H1 (cell line): ENCODE measurements at regions not wholly inside any gene's neighbourhood (a gene's known extent, or its start where the extent isn't known, plus 50 kb on each side); places are given as distances from the start of the nearest gene placed in this dataset.

Experiments
- CTCF ChIA-PET: fragments of 300-600 bp; sonication (Branson Sonifier 250); formaldehyde crosslinking; loops from one replicate; lab custom pipeline; 2021; ENCODE audit not compliant: partially characterized antibody; lab: Charles Lee
- POLR2A ChIA-PET: fragments of 300-600 bp; sonication (Branson Sonifier 250); formaldehyde crosslinking; loops from one replicate; lab custom pipeline; 2021; ENCODE audit warnings: inconsistent platforms; ENCODE audit not compliant: partially characterized antibody; lab: Charles Lee
- DNase-seq, 2 experiments: peaks; one replicate each; pipeline versions ENCODE4 v3.0.0 to v3.0.0-alpha.2; 2010 to 2022; ENCODE audit warnings: low spot score in 2 of 2, low read depth in 1 of 2, mixed read lengths in 1 of 2
- FAIRE-seq: peaks from 2 replicates; lab custom pipeline; 2011; peaks lifted over from hg19 to GRCh38; lab: Jason Lieb, UNC
- H2AFZ ChIP-seq: 2 replicates; pipeline ENCODE4 v1.8.1; 2012; ENCODE audit warnings: low read length, inconsistent platforms
- H2AK5ac ChIP-seq: 2 replicates; pipeline ENCODE4 v1.6.1; 2013; ENCODE audit warnings: low read depth, low read length
- H2BK120ac ChIP-seq: replicated peaks from 2 replicates; pipeline ENCODE3; 2013; ENCODE audit warnings: low read depth, low read length, inconsistent platforms
- H2BK12ac ChIP-seq: 2 replicates; pipeline ENCODE4 v1.6.1; 2013; ENCODE audit warnings: low read depth, low read length
- H2BK15ac ChIP-seq: 2 replicates; pipeline ENCODE4 v1.6.1; 2013; ENCODE audit warnings: low read length
- H2BK20ac ChIP-seq: 2 replicates; pipeline ENCODE4 v1.6.1; 2013; ENCODE audit warnings: low read length
- H2BK5ac ChIP-seq: 2 replicates; pipeline ENCODE4 v1.6.1; 2013; ENCODE audit warnings: low read depth, low read length
- H3K14ac ChIP-seq: 2 replicates; pipeline ENCODE4 v1.6.1; 2013; ENCODE audit warnings: inconsistent platforms; ENCODE audit not compliant: insufficient read length
- H3K18ac ChIP-seq: 2 replicates; pipeline ENCODE4 v1.6.1; 2013; ENCODE audit warnings: low read length; ENCODE audit errors: extremely low read depth
- H3K23ac ChIP-seq: 2 replicates; pipeline ENCODE4 v1.6.1; 2013; ENCODE audit warnings: inconsistent platforms; ENCODE audit not compliant: insufficient read length
- H3K23me2 ChIP-seq: 2 replicates; pipeline ENCODE4 v1.6.1; 2013; ENCODE audit warnings: low read depth, low read length
- H3K27ac ChIP-seq: 2 replicates; pipeline ENCODE4 v1.6.1; 2011; ENCODE audit warnings: low read depth, low read length, inconsistent platforms
- H3K27me3 ChIP-seq, 4 experiments: replicated peaks in 1 of 4; 1 replicate in 1 of 4; 2 replicates in 3 of 4; pipeline versions ENCODE4 v1.6.1 to v1.8.1; 2011 to 2013; ENCODE audit warnings: low read length in 3 of 4, mild to moderate bottlenecking in 3 of 4, inconsistent platforms in 2 of 4, mixed read lengths in 2 of 4, moderate library complexity in 1 of 4; ENCODE audit not compliant: control insufficient read depth in 3 of 4, insufficient read depth in 3 of 4; ENCODE audit errors: extremely low read depth in 1 of 4
- H3K36me3 ChIP-seq, 4 experiments: 2 replicates each; pipeline versions ENCODE4 v1.6.1 to v1.8.1; 2011 to 2013; ENCODE audit warnings: mild to moderate bottlenecking in 4 of 4, low read length in 3 of 4, moderate library complexity in 2 of 4, control low read depth in 1 of 4, inconsistent platforms in 1 of 4; ENCODE audit not compliant: insufficient read depth in 4 of 4, control insufficient read depth in 2 of 4
- H3K4ac ChIP-seq: replicated peaks from 2 replicates; pipeline ENCODE3; 2013; ENCODE audit warnings: low read length, low read depth, mixed read lengths, inconsistent platforms; ENCODE audit not compliant: insufficient read length
- H3K4me1 ChIP-seq, 4 experiments: replicated peaks in 1 of 4; 1 replicate in 1 of 4; 2 replicates in 3 of 4; pipeline versions ENCODE4 v1.6.1 to v1.8.1; 2011 to 2013; ENCODE audit warnings: low read length in 3 of 4, inconsistent platforms in 2 of 4, mixed read lengths in 1 of 4; ENCODE audit not compliant: insufficient read depth in 4 of 4, control insufficient read depth in 3 of 4
- H3K4me2 ChIP-seq, 2 experiments: 2 replicates each; pipeline versions ENCODE4 v1.6.1 to v1.8.1; 2011 to 2013; ENCODE audit warnings: low read depth in 2 of 2, low read length in 2 of 2, control low read depth in 1 of 2, inconsistent platforms in 1 of 2, mild to moderate bottlenecking in 1 of 2; ENCODE audit not compliant: insufficient read depth in 1 of 2
- H3K4me3 ChIP-seq, 4 experiments: fragments of 200-600, 300-600 bp in 1 of 4; sonication (generic), shearing (Covaris generic), sonication (Bioruptor Twin) in 1 of 4; 2 replicates each; pipeline versions ENCODE4 v1.5.1 to v1.8.1; 2011 to 2016; ENCODE audit warnings: low read length in 4 of 4, low read depth in 3 of 4, control low read depth in 2 of 4, inconsistent platforms in 2 of 4, mild to moderate bottlenecking in 2 of 4, mixed read lengths in 1 of 4, moderate library complexity in 1 of 4; ENCODE audit not compliant: insufficient read depth in 2 of 4; ENCODE audit errors: extremely low read depth in 1 of 4
- H3K56ac ChIP-seq: replicated peaks from 2 replicates; pipeline ENCODE3; 2013; ENCODE audit warnings: low read depth, mild to moderate bottlenecking, mixed read lengths, low read length, inconsistent platforms; ENCODE audit not compliant: insufficient read length
- H3K79me1 ChIP-seq: 2 replicates; pipeline ENCODE4 v1.6.1; 2013; ENCODE audit warnings: low read depth, low read length, control low read depth
- H3K79me2 ChIP-seq, 2 experiments: 2 replicates each; pipeline versions ENCODE4 v1.6.1 to v1.8.1; 2012 to 2013; ENCODE audit warnings: low read length in 2 of 2, mild to moderate bottlenecking in 2 of 2, inconsistent platforms in 1 of 2; ENCODE audit not compliant: insufficient read depth in 2 of 2, control insufficient read depth in 1 of 2
- H3K9ac ChIP-seq, 4 experiments: replicated peaks in 1 of 4; 1 replicate in 1 of 4; 2 replicates in 3 of 4; pipeline versions ENCODE4 v1.6.1 to v1.8.1; 2011 to 2013; ENCODE audit warnings: low read depth in 3 of 4, low read length in 3 of 4, control low read depth in 2 of 4, mild to moderate bottlenecking in 2 of 4, moderate library complexity in 2 of 4, inconsistent platforms in 1 of 4; ENCODE audit errors: extremely low read depth in 1 of 4
- H3K9me3 ChIP-seq, 2 experiments: 2 replicates each; pipeline versions ENCODE4 v1.6.1 to v1.8.1; 2012 to 2013; ENCODE audit warnings: mild to moderate bottlenecking in 2 of 2, moderate library complexity in 2 of 2, control low read depth in 1 of 2, inconsistent platforms in 1 of 2, low read depth in 1 of 2, low read length in 1 of 2, mixed read lengths in 1 of 2; ENCODE audit not compliant: insufficient read depth in 2 of 2
- H4K20me1 ChIP-seq, 2 experiments: replicated peaks in 1 of 2; 2 replicates each; pipeline versions ENCODE3 to v1.8.1; 2011 to 2013; ENCODE audit warnings: inconsistent platforms in 2 of 2, low read length in 2 of 2, mild to moderate bottlenecking in 1 of 2; ENCODE audit not compliant: insufficient read depth in 2 of 2, control insufficient read depth in 1 of 2
- H4K5ac ChIP-seq: 2 replicates; pipeline ENCODE4 v1.6.1; 2013; ENCODE audit warnings: low read length, low read depth, mixed read lengths, inconsistent platforms; ENCODE audit not compliant: insufficient read length
- H4K8ac ChIP-seq: 2 replicates; pipeline ENCODE4 v1.8.0; 2013; ENCODE audit warnings: mild to moderate bottlenecking, moderate library complexity, low read length, inconsistent platforms; ENCODE audit not compliant: insufficient read depth; ENCODE audit errors: extremely low read depth
- H4K91ac ChIP-seq: replicated peaks from 2 replicates; pipeline ENCODE3; 2013; ENCODE audit warnings: low read length, mixed read lengths, inconsistent platforms; ENCODE audit not compliant: insufficient read length
- ASH2L ChIP-seq: fragments of 200-600, 300-600 bp; sonication (generic); IDR thresholded peaks from one replicate; pipeline ENCODE4 v1.7.1; 2017; ENCODE audit warnings: low read length
- BACH1 ChIP-seq: IDR thresholded peaks from 2 replicates; pipeline ENCODE4 v1.6.1; 2012; ENCODE audit warnings: low read length, improper control_type of control experiment
- BCL11A ChIP-seq, 2 experiments: IDR thresholded peaks; one replicate each; pipeline ENCODE4 v1.6.1; 2011; ENCODE audit warnings: low read depth in 2 of 2, low read length in 2 of 2, mild to moderate bottlenecking in 2 of 2
- BRCA1 ChIP-seq: IDR thresholded peaks from 2 replicates; pipeline ENCODE4 v1.6.1; 2012; ENCODE audit warnings: low read depth, low read length, improper control_type of control experiment
- E2F6 ChIP-seq: IDR thresholded peaks from 2 replicates; pipeline ENCODE4 v1.6.1; 2012; ENCODE audit warnings: inconsistent platforms
- EGR1 ChIP-seq: IDR thresholded peaks from 2 replicates; pipeline ENCODE4 v1.6.1; 2011; ENCODE audit warnings: low read depth, low read length, borderline replicate concordance
- EP300 ChIP-seq, 2 experiments: IDR thresholded peaks; 1 replicate in 1 of 2; 2 replicates in 1 of 2; pipeline ENCODE4 v1.6.1; 2011 to 2012; ENCODE audit warnings: low read depth in 2 of 2, low read length in 2 of 2, mild to moderate bottlenecking in 2 of 2, borderline replicate concordance in 1 of 2, inconsistent platforms in 1 of 2, moderate library complexity in 1 of 2
- EZH2 ChIP-seq: fragments of 200-600 bp; sonication (generic); IDR thresholded peaks from 2 replicates; pipeline ENCODE4 v1.7.1; 2012; ENCODE audit warnings: low read depth, mild to moderate bottlenecking, moderate library complexity, low read length, inconsistent platforms; ENCODE audit not compliant: severe bottlenecking
- JUN ChIP-seq: IDR thresholded peaks from 2 replicates; pipeline ENCODE4 v1.6.1; 2011; ENCODE audit warnings: low read depth, mild to moderate bottlenecking, improper control_type of control experiment, low read length
- JUND ChIP-seq: IDR thresholded peaks from 2 replicates; pipeline ENCODE4 v1.6.1; 2011; ENCODE audit warnings: mild to moderate bottlenecking, improper control_type of control experiment, low read length
- KDM1A ChIP-seq: fragments of 200-600, 300-600 bp; sonication (generic); IDR thresholded peaks from 2 replicates; pipeline ENCODE4 v1.7.1; 2016; ENCODE audit warnings: mild to moderate bottlenecking, low read length, borderline replicate concordance
- MAFK ChIP-seq: IDR thresholded peaks from 2 replicates; pipeline ENCODE4 v1.6.1; 2012; ENCODE audit warnings: low read depth, mild to moderate bottlenecking, improper control_type of control experiment, low read length
- NRF1 ChIP-seq: IDR thresholded peaks from 2 replicates; pipeline ENCODE4 v1.6.1; 2011; ENCODE audit warnings: mild to moderate bottlenecking, low read depth, low read length, improper control_type of control experiment
- SIX5 ChIP-seq: IDR thresholded peaks from 2 replicates; pipeline ENCODE4 v1.6.1; 2011; ENCODE audit warnings: mild to moderate bottlenecking, low read depth, low read length
- WGBS, 2 experiments: shearing (Covaris generic) in 1 of 2; methylation state at CpG; one replicate each; pipeline versions ENCODE4 v1.1.6 to v1.1.7; 2013 to 2015; ENCODE audit warnings: low lambda C conversion rate in 2 of 2, mixed read lengths in 2 of 2, inconsistent platforms in 1 of 2, low coverage in 1 of 2, missing lambda C conversion rate in 1 of 2; ENCODE audit not compliant: insufficient replicate concordance in 2 of 2, insufficient coverage in 1 of 2, insufficient read length in 1 of 2; ENCODE audit errors: extremely low coverage in 1 of 2, missing lambda C conversion rate in 1 of 2; 5-methylcytosine and 5-hydroxymethylcytosine counted together

GRCh38 chr6:71399279-71399678 is 110.7 kb downstream of the OGFRL1 start:
- no peak overlapping the region for H3K56ac ChIP-seq
- H4K91ac ChIP-seq, result no peak overlapping the region
- no peak overlapping the region for H3K4ac ChIP-seq
- no peaks in the 10 kb centered on the region for H3K23me2 ChIP-seq
- no peak overlapping the region for H2BK15ac ChIP-seq
- DNase-seq (no peak), FAIRE-seq (no peak)
- H3K18ac ChIP-seq, result no peak overlapping the region
- peaks cover 0 to 8% (median 1%) of the 10 kb centered on the region in 4 experiments; a peak in 3 of 7 replicates for H3K4me1 ChIP-seq
- H3K79me1 ChIP-seq, result no peaks in the 10 kb centered on the region
- H2AK5ac ChIP-seq, result no peak overlapping the region
- H2AFZ ChIP-seq, result no peak overlapping the region
- H2BK20ac ChIP-seq, result no peak overlapping the region
- H3K9me3 ChIP-seq, result no peaks in the 10 kb centered on the region
- no peak overlapping the region for H4K5ac ChIP-seq
- H3K27me3 ChIP-seq, result peaks cover 0 to 1% (median 0%) of the 10 kb centered on the region in 4 experiments; a peak in 1 of 7 replicates
- H3K23ac ChIP-seq, result no peak overlapping the region
- H2BK5ac ChIP-seq, result no peak overlapping the region
- WGBS, 2 experiments, result 97% methylated on average over 2 of the region's 2 CpGs; no CpG with 5 or more reads in 1 of the 2 experiments
- no peak overlapping the region for H4K8ac ChIP-seq
- no peak overlapping the region for H3K27ac ChIP-seq
- ChIA-PET CTCF (interaction anchor here (1.2 kb wide), 1 partner anchor 16 kb away, joined by 3 read pairs; no protein-coding TSS in a partner anchor), POLR2A (no interaction called here)
- H3K9ac ChIP-seq, result no peak overlapping the region
- no peak overlapping the region for H2BK12ac ChIP-seq
- H3K79me2 ChIP-seq, result no peaks in the 10 kb centered on the region
- no peak overlapping the region for H3K4me3 ChIP-seq
- no peak overlapping the region for H2BK120ac ChIP-seq
- no peaks in the 10 kb centered on the region for H4K20me1 ChIP-seq
- no peak for TF ChIP-seq SIX5
- TF ChIP-seq E2F6, result no peak
- no peak for TF ChIP-seq BCL11A (IDR thresholded peaks at IDR 0.05; ENCODE audit: low read depth in 2 of 2, low read length in 2 of 2)
- TF ChIP-seq KDM1A, result no peak
- TF ChIP-seq EGR1, result no peak
- TF ChIP-seq JUN, result no peak
- TF ChIP-seq EZH2, result no peak
- TF ChIP-seq ASH2L, result no peak
- no peak for TF ChIP-seq JUND
- no peak for TF ChIP-seq NRF1
- no peak for TF ChIP-seq BACH1
- TF ChIP-seq BRCA1, result no peak
- no peak for TF ChIP-seq EP300 (IDR thresholded peaks at IDR 0.05; ENCODE audit: borderline replicate concordance in 1 of 2, low read depth in 2 of 2, low read length in 2 of 2)
- no peak for TF ChIP-seq MAFK
- H3K36me3 ChIP-seq, result no peaks in the 10 kb centered on the region
- no peak overlapping the region for H3K4me2 ChIP-seq
- H3K14ac ChIP-seq, result no peak overlapping the region
